RWPE2 (cell line): ENCODE measurements at regions not wholly inside any gene's neighbourhood (a gene's known extent, or its start where the extent isn't known, plus 50 kb on each side); places are given as distances from the start of the nearest gene placed in this dataset.
A peak's percentile ranks its signal among the peaks of the same experiment; 100 is the strongest.

Experiments used
- ATAC-seq: fragments of 200-7000 bp; cut with Tn5 transposase; 3 replicates; pipeline ENCODE4 v1.9.1; 2021; ENCODE audit warnings: low read depth
- DNase-seq: peaks from one replicate; pipeline ENCODE4 v3.0.0-alpha.2; 2020; ENCODE audit warnings: low spot score
- H3K27ac ChIP-seq: fragments of 450-650 bp; 2 replicates; pipeline ENCODE4 v1.5.1; 2017; ENCODE audit warnings: mild to moderate bottlenecking; ENCODE audit not compliant: poor library complexity, severe bottlenecking
- H3K27me3 ChIP-seq: fragments of 250-450 bp; sonication (Bioruptor Pico); 2 replicates; pipeline ENCODE4 v1.5.1; 2021; ENCODE audit warnings: mild to moderate bottlenecking, moderate library complexity; ENCODE audit not compliant: insufficient read depth, poor library complexity, severe bottlenecking
- H3K36me3 ChIP-seq: fragments of 250-450 bp; sonication (Bioruptor Pico); 2 replicates; pipeline ENCODE4 v1.5.1; 2020; ENCODE audit warnings: low read depth, mild to moderate bottlenecking, moderate library complexity
- H3K4me1 ChIP-seq: fragments of 250-450 bp; sonication (Bioruptor Pico); 2 replicates; pipeline ENCODE4 v1.5.1; 2021; ENCODE audit warnings: mild to moderate bottlenecking, moderate library complexity; ENCODE audit not compliant: insufficient read depth, poor library complexity, severe bottlenecking
- H3K4me3 ChIP-seq: fragments of 250-450 bp; sonication (Bioruptor Pico); 2 replicates; pipeline ENCODE4 v1.5.1; 2021; ENCODE audit warnings: mild to moderate bottlenecking, moderate library complexity; ENCODE audit not compliant: severe bottlenecking
- H3K9me3 ChIP-seq: fragments of 250-450 bp; sonication (Bioruptor Pico); 2 replicates; pipeline ENCODE4 v1.5.1; 2021; ENCODE audit warnings: mild to moderate bottlenecking, moderate library complexity; ENCODE audit not compliant: severe bottlenecking
- CTCF ChIP-seq: fragments of 450-650 bp; IDR thresholded peaks from one replicate; pipeline ENCODE4 v1.5.1; 2017; ENCODE audit warnings: mild to moderate bottlenecking, moderate library complexity; ENCODE audit not compliant: poor library complexity, severe bottlenecking

GRCh38 chr10:120011359-120012130 lies 119.0 kb downstream of the SEC23IP start:
- ATAC-seq = no peak

GRCh38 chr10:120012131-120012400 lies 119.5 kb downstream of the SEC23IP start:
- no peak overlapping the region for H3K4me3 ChIP-seq
- ATAC-seq = no peak
- no peaks in the 10 kb centered on the region for H3K9me3 ChIP-seq
- no peak for TF ChIP-seq CTCF
- DNase-seq = no peak
- no peak overlapping the region for H3K27ac ChIP-seq
- no peaks in the 10 kb centered on the region for H3K4me1 ChIP-seq
- no peaks in the 10 kb centered on the region for H3K36me3 ChIP-seq
- H3K27me3 ChIP-seq = peaks cover 12% of the 10 kb centered on the region

More at GRCh38 chr10:120011359-120012130, 119.0 kb downstream of the SEC23IP start:
- H3K27ac ChIP-seq = no peak overlapping the region
- no peaks in the 10 kb centered on the region for H3K4me1 ChIP-seq
- no peak overlapping the region for H3K4me3 ChIP-seq
- peaks cover 11% of the 10 kb centered on the region for H3K27me3 ChIP-seq
- no peak for DNase-seq
- H3K36me3 ChIP-seq = no peaks in the 10 kb centered on the region
- TF ChIP-seq CTCF = no peak
- no peaks in the 10 kb centered on the region for H3K9me3 ChIP-seq

GRCh38 chr10:120012566-120012965 lies 120.0 kb downstream of the SEC23IP start:
- no peak for TF ChIP-seq CTCF
- ATAC-seq = peak; percentile 93
- Histone ChIP-seq H3K4me3 (no peak overlapping the region), H3K9me3 (no peaks in the 10 kb centered on the region), H3K27me3 (peaks cover 13% of the 10 kb centered on the region), H3K36me3 (no peaks in the 10 kb centered on the region), H3K27ac (no peak overlapping the region), H3K4me1 (no peaks in the 10 kb centered on the region)
- DNase-seq = no peak

- Histone ChIP-seq H3K27me3 (peaks cover 15% of the 10 kb centered on the region), H3K36me3 (no peaks in the 10 kb centered on the region), H3K4me3 (no peak overlapping the region), H3K27ac (no peak overlapping the region), H3K9me3 (no peaks in the 10 kb centered on the region), H3K4me1 (no peaks in the 10 kb centered on the region)
- DNase-seq (no peak), ATAC-seq (no peak)
- TF ChIP-seq CTCF = no peak
Observed at GRCh38 chr10:120014031-120014430, 121.5 kb downstream of the SEC23IP start.

GRCh38 chr10:120015064-120015463 lies 122.5 kb downstream of the SEC23IP start:
- Histone ChIP-seq H3K4me3 (no peak overlapping the region), H3K4me1 (no peaks in the 10 kb centered on the region), H3K27me3 (peaks cover 15% of the 10 kb centered on the region), H3K36me3 (no peaks in the 10 kb centered on the region), H3K27ac (no peak overlapping the region), H3K9me3 (no peaks in the 10 kb centered on the region)
- TF ChIP-seq CTCF = no peak
- ATAC-seq (no peak), DNase-seq (no peak)
